H1 (cell line): ENCODE measurements at regions not wholly inside any gene's neighbourhood (a gene's known extent, or its start where the extent isn't known, plus 50 kb on each side); places are given as distances from the start of the nearest gene placed in this dataset.

ENCODE experiments used
- CTCF ChIA-PET: fragments of 300-600 bp; sonication (Branson Sonifier 250); formaldehyde crosslinking; loops from one replicate; lab custom pipeline; 2021; ENCODE audit not compliant: partially characterized antibody; lab: Charles Lee
- POLR2A ChIA-PET: fragments of 300-600 bp; sonication (Branson Sonifier 250); formaldehyde crosslinking; loops from one replicate; lab custom pipeline; 2021; ENCODE audit warnings: inconsistent platforms; ENCODE audit not compliant: partially characterized antibody; lab: Charles Lee
- DNase-seq, 2 experiments: peaks; one replicate each; pipeline versions ENCODE4 v3.0.0 to v3.0.0-alpha.2; 2010 to 2022; ENCODE audit warnings: low spot score in 2 of 2, low read depth in 1 of 2, mixed read lengths in 1 of 2
- FAIRE-seq: peaks from 2 replicates; lab custom pipeline; 2011; peaks lifted over from hg19 to GRCh38; lab: Jason Lieb, UNC
- H2AFZ ChIP-seq: 2 replicates; pipeline ENCODE4 v1.8.1; 2012; ENCODE audit warnings: low read length, inconsistent platforms
- H2AK5ac ChIP-seq: 2 replicates; pipeline ENCODE4 v1.6.1; 2013; ENCODE audit warnings: low read depth, low read length
- H2BK120ac ChIP-seq: replicated peaks from 2 replicates; pipeline ENCODE3; 2013; ENCODE audit warnings: low read depth, low read length, inconsistent platforms
- H2BK12ac ChIP-seq: 2 replicates; pipeline ENCODE4 v1.6.1; 2013; ENCODE audit warnings: low read depth, low read length
- H2BK15ac ChIP-seq: 2 replicates; pipeline ENCODE4 v1.6.1; 2013; ENCODE audit warnings: low read length
- H2BK20ac ChIP-seq: 2 replicates; pipeline ENCODE4 v1.6.1; 2013; ENCODE audit warnings: low read length
- H2BK5ac ChIP-seq: 2 replicates; pipeline ENCODE4 v1.6.1; 2013; ENCODE audit warnings: low read depth, low read length
- H3K14ac ChIP-seq: 2 replicates; pipeline ENCODE4 v1.6.1; 2013; ENCODE audit warnings: inconsistent platforms; ENCODE audit not compliant: insufficient read length
- H3K18ac ChIP-seq: 2 replicates; pipeline ENCODE4 v1.6.1; 2013; ENCODE audit warnings: low read length; ENCODE audit errors: extremely low read depth
- H3K23ac ChIP-seq: 2 replicates; pipeline ENCODE4 v1.6.1; 2013; ENCODE audit warnings: inconsistent platforms; ENCODE audit not compliant: insufficient read length
- H3K23me2 ChIP-seq: 2 replicates; pipeline ENCODE4 v1.6.1; 2013; ENCODE audit warnings: low read depth, low read length
- H3K27ac ChIP-seq: 2 replicates; pipeline ENCODE4 v1.6.1; 2011; ENCODE audit warnings: low read depth, low read length, inconsistent platforms
- H3K27me3 ChIP-seq, 4 experiments: replicated peaks in 1 of 4; 1 replicate in 1 of 4; 2 replicates in 3 of 4; pipeline versions ENCODE4 v1.6.1 to v1.8.1; 2011 to 2013; ENCODE audit warnings: low read length in 3 of 4, mild to moderate bottlenecking in 3 of 4, inconsistent platforms in 2 of 4, mixed read lengths in 2 of 4, moderate library complexity in 1 of 4; ENCODE audit not compliant: control insufficient read depth in 3 of 4, insufficient read depth in 3 of 4; ENCODE audit errors: extremely low read depth in 1 of 4
- H3K36me3 ChIP-seq, 4 experiments: 2 replicates each; pipeline versions ENCODE4 v1.6.1 to v1.8.1; 2011 to 2013; ENCODE audit warnings: mild to moderate bottlenecking in 4 of 4, low read length in 3 of 4, moderate library complexity in 2 of 4, control low read depth in 1 of 4, inconsistent platforms in 1 of 4; ENCODE audit not compliant: insufficient read depth in 4 of 4, control insufficient read depth in 2 of 4
- H3K4ac ChIP-seq: replicated peaks from 2 replicates; pipeline ENCODE3; 2013; ENCODE audit warnings: low read length, low read depth, mixed read lengths, inconsistent platforms; ENCODE audit not compliant: insufficient read length
- H3K4me1 ChIP-seq, 4 experiments: replicated peaks in 1 of 4; 1 replicate in 1 of 4; 2 replicates in 3 of 4; pipeline versions ENCODE4 v1.6.1 to v1.8.1; 2011 to 2013; ENCODE audit warnings: low read length in 3 of 4, inconsistent platforms in 2 of 4, mixed read lengths in 1 of 4; ENCODE audit not compliant: insufficient read depth in 4 of 4, control insufficient read depth in 3 of 4
- H3K4me2 ChIP-seq, 2 experiments: 2 replicates each; pipeline versions ENCODE4 v1.6.1 to v1.8.1; 2011 to 2013; ENCODE audit warnings: low read depth in 2 of 2, low read length in 2 of 2, control low read depth in 1 of 2, inconsistent platforms in 1 of 2, mild to moderate bottlenecking in 1 of 2; ENCODE audit not compliant: insufficient read depth in 1 of 2
- H3K4me3 ChIP-seq, 4 experiments: fragments of 200-600, 300-600 bp in 1 of 4; sonication (generic), shearing (Covaris generic), sonication (Bioruptor Twin) in 1 of 4; 2 replicates each; pipeline versions ENCODE4 v1.5.1 to v1.8.1; 2011 to 2016; ENCODE audit warnings: low read length in 4 of 4, low read depth in 3 of 4, control low read depth in 2 of 4, inconsistent platforms in 2 of 4, mild to moderate bottlenecking in 2 of 4, mixed read lengths in 1 of 4, moderate library complexity in 1 of 4; ENCODE audit not compliant: insufficient read depth in 2 of 4; ENCODE audit errors: extremely low read depth in 1 of 4
- H3K56ac ChIP-seq: replicated peaks from 2 replicates; pipeline ENCODE3; 2013; ENCODE audit warnings: low read depth, mild to moderate bottlenecking, mixed read lengths, low read length, inconsistent platforms; ENCODE audit not compliant: insufficient read length
- H3K79me1 ChIP-seq: 2 replicates; pipeline ENCODE4 v1.6.1; 2013; ENCODE audit warnings: low read depth, low read length, control low read depth
- H3K79me2 ChIP-seq, 2 experiments: 2 replicates each; pipeline versions ENCODE4 v1.6.1 to v1.8.1; 2012 to 2013; ENCODE audit warnings: low read length in 2 of 2, mild to moderate bottlenecking in 2 of 2, inconsistent platforms in 1 of 2; ENCODE audit not compliant: insufficient read depth in 2 of 2, control insufficient read depth in 1 of 2
- H3K9ac ChIP-seq, 4 experiments: replicated peaks in 1 of 4; 1 replicate in 1 of 4; 2 replicates in 3 of 4; pipeline versions ENCODE4 v1.6.1 to v1.8.1; 2011 to 2013; ENCODE audit warnings: low read depth in 3 of 4, low read length in 3 of 4, control low read depth in 2 of 4, mild to moderate bottlenecking in 2 of 4, moderate library complexity in 2 of 4, inconsistent platforms in 1 of 4; ENCODE audit errors: extremely low read depth in 1 of 4
- H3K9me3 ChIP-seq, 2 experiments: 2 replicates each; pipeline versions ENCODE4 v1.6.1 to v1.8.1; 2012 to 2013; ENCODE audit warnings: mild to moderate bottlenecking in 2 of 2, moderate library complexity in 2 of 2, control low read depth in 1 of 2, inconsistent platforms in 1 of 2, low read depth in 1 of 2, low read length in 1 of 2, mixed read lengths in 1 of 2; ENCODE audit not compliant: insufficient read depth in 2 of 2
- H4K20me1 ChIP-seq, 2 experiments: replicated peaks in 1 of 2; 2 replicates each; pipeline versions ENCODE3 to v1.8.1; 2011 to 2013; ENCODE audit warnings: inconsistent platforms in 2 of 2, low read length in 2 of 2, mild to moderate bottlenecking in 1 of 2; ENCODE audit not compliant: insufficient read depth in 2 of 2, control insufficient read depth in 1 of 2
- H4K5ac ChIP-seq: 2 replicates; pipeline ENCODE4 v1.6.1; 2013; ENCODE audit warnings: low read length, low read depth, mixed read lengths, inconsistent platforms; ENCODE audit not compliant: insufficient read length
- H4K8ac ChIP-seq: 2 replicates; pipeline ENCODE4 v1.8.0; 2013; ENCODE audit warnings: mild to moderate bottlenecking, moderate library complexity, low read length, inconsistent platforms; ENCODE audit not compliant: insufficient read depth; ENCODE audit errors: extremely low read depth
- H4K91ac ChIP-seq: replicated peaks from 2 replicates; pipeline ENCODE3; 2013; ENCODE audit warnings: low read length, mixed read lengths, inconsistent platforms; ENCODE audit not compliant: insufficient read length
- BACH1 ChIP-seq: IDR thresholded peaks from 2 replicates; pipeline ENCODE4 v1.6.1; 2012; ENCODE audit warnings: low read length, improper control_type of control experiment
- CBX8 ChIP-seq: fragments of 300-800, 300-1000 bp; sonication (generic); IDR thresholded peaks from 2 replicates; pipeline ENCODE4 v1.7.1; 2016; ENCODE audit warnings: low read depth, low read length, borderline replicate concordance
- E2F6 ChIP-seq: IDR thresholded peaks from 2 replicates; pipeline ENCODE4 v1.6.1; 2012; ENCODE audit warnings: inconsistent platforms
- FOSL1 ChIP-seq: IDR thresholded peaks from 2 replicates; pipeline ENCODE4 v1.6.1; 2011; ENCODE audit warnings: mild to moderate bottlenecking, low read depth, low read length, moderate library complexity; ENCODE audit not compliant: insufficient read depth
- GTF2F1 ChIP-seq: IDR thresholded peaks from 2 replicates; pipeline ENCODE4 v1.6.1; 2012; ENCODE audit warnings: low read depth, low read length, improper control_type of control experiment, borderline replicate concordance
- JUN ChIP-seq: IDR thresholded peaks from 2 replicates; pipeline ENCODE4 v1.6.1; 2011; ENCODE audit warnings: low read depth, mild to moderate bottlenecking, improper control_type of control experiment, low read length
- JUND ChIP-seq: IDR thresholded peaks from 2 replicates; pipeline ENCODE4 v1.6.1; 2011; ENCODE audit warnings: mild to moderate bottlenecking, improper control_type of control experiment, low read length
- KDM5A ChIP-seq: fragments of 200-600 bp; IDR thresholded peaks from 2 replicates; pipeline ENCODE4 v1.7.1; 2012; ENCODE audit warnings: mild to moderate bottlenecking, low read length, inconsistent platforms, mixed read lengths
- NANOG ChIP-seq: IDR thresholded peaks from 2 replicates; pipeline ENCODE4 v1.6.1; 2011; ENCODE audit warnings: low read length, low read depth, mild to moderate bottlenecking, inconsistent platforms; ENCODE audit not compliant: insufficient read depth, poor library complexity, severe bottlenecking
- PHF8 ChIP-seq: fragments of 200-600 bp; sonication (generic); conservative IDR thresholded peaks from 2 replicates; pipeline ENCODE4 v1.7.1; 2012; ENCODE audit warnings: low read depth, mild to moderate bottlenecking, inconsistent platforms, low read length, moderate library complexity
- RXRA ChIP-seq: IDR thresholded peaks from 2 replicates; pipeline ENCODE4 v1.6.1; 2011; ENCODE audit warnings: low read depth, mild to moderate bottlenecking, low read length, moderate library complexity; ENCODE audit not compliant: insufficient read depth
- SP2 ChIP-seq: IDR thresholded peaks from 2 replicates; pipeline ENCODE4 v1.6.1; 2012; ENCODE audit warnings: mild to moderate bottlenecking, low read length, inconsistent platforms
- SP4 ChIP-seq: IDR thresholded peaks from 2 replicates; pipeline ENCODE4 v1.6.1; 2012; ENCODE audit warnings: low read length, inconsistent platforms
- SUZ12 ChIP-seq: fragments of 200-600 bp; sonication (generic); IDR thresholded peaks from 2 replicates; pipeline ENCODE4 v1.6.1; 2012; ENCODE audit warnings: mild to moderate bottlenecking, inconsistent platforms, low read length, moderate library complexity, mixed read lengths
- TAF1 ChIP-seq: IDR thresholded peaks from 2 replicates; pipeline ENCODE4 v1.6.1; 2011; ENCODE audit warnings: mild to moderate bottlenecking, low read depth, low read length
- TCF12 ChIP-seq: IDR thresholded peaks from 2 replicates; pipeline ENCODE4 v1.6.1; 2011; ENCODE audit warnings: low read depth, mild to moderate bottlenecking, low read length

DNA sequence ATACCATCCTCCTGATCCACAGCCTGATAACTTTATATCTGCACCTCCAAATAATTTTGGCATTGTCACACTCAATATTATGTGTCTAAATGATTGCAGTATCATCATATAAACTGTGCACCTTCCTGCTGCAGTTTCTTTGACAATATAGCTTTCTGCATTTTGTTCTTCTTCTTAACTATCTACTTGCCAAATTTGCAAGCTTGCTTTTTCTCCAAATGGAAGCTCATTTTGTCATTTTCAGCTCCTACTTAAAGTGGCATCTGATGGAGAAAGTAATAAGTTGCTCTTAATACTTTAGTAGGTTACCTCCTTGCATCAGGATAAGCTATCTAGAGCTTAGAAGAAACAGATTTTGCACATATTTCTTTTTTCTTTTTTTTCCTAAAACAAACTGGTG is 74.0 kb upstream of the DEFB112 start:
- Histone ChIP-seq H4K8ac (no peak overlapping the region), H3K14ac (no peak overlapping the region), H3K9ac (no peak overlapping the region), H3K4me3 (no peak overlapping the region), H4K5ac (no peak overlapping the region), H3K79me2 (no peaks in the 10 kb centered on the region), H3K9me3 (no peaks in the 10 kb centered on the region), H3K4ac (no peak overlapping the region), H2BK20ac (no peak overlapping the region), H2BK5ac (no peak overlapping the region), H2BK120ac (no peak overlapping the region), H2BK15ac (no peak overlapping the region), H3K79me1 (no peaks in the 10 kb centered on the region), H3K23me2 (no peaks in the 10 kb centered on the region), H3K18ac (no peak overlapping the region), H4K91ac (no peak overlapping the region), H2BK12ac (no peak overlapping the region), H3K4me1 (no peaks in the 10 kb centered on the region), H2AK5ac (no peak overlapping the region), H2AFZ (no peak overlapping the region), H3K56ac (no peak overlapping the region), H3K36me3 (no peaks in the 10 kb centered on the region), H3K27ac (no peak overlapping the region), H3K23ac (no peak overlapping the region), H4K20me1 (no peaks in the 10 kb centered on the region), H3K4me2 (no peak overlapping the region), H3K27me3 (no peaks in the 10 kb centered on the region)
- DNase-seq (no peak), FAIRE-seq (no peak)
- POLR2A ChIA-PET: no interaction called here
- CTCF ChIA-PET: interaction anchor here (1.1 to 1.3 kb wide), 2 partner anchors 19 to 21 kb away, joined by 4 to 5 read pairs; no protein-coding TSS in a partner anchor
- TF ChIP-seq SP2 (no peak), JUN (no peak), TCF12 (no peak), BACH1 (no peak), KDM5A (no peak), JUND (no peak), E2F6 (no peak), SUZ12 (no peak), SP4 (no peak), NANOG (no peak), TAF1 (no peak), RXRA (no peak), GTF2F1 (no peak), FOSL1 (no peak), PHF8 (no peak), CBX8 (no peak)
